Eye (tissue), 1 donor: ENCODE measurements at regions not wholly inside any gene's neighbourhood (a gene's known extent, or its start where the extent isn't known, plus 50 kb on each side); places are given as distances from the start of the nearest gene placed in this dataset.
"Not testable (repeated sequence)": the region's sequence is repeated elsewhere in the genome, so short reads cannot be mapped to it uniquely, and the experiment has no call there.

ENCODE experiments used
- DNase-seq: peaks from one replicate; pipeline ENCODE4 v3.0.0-alpha.2; 2015

DNA sequence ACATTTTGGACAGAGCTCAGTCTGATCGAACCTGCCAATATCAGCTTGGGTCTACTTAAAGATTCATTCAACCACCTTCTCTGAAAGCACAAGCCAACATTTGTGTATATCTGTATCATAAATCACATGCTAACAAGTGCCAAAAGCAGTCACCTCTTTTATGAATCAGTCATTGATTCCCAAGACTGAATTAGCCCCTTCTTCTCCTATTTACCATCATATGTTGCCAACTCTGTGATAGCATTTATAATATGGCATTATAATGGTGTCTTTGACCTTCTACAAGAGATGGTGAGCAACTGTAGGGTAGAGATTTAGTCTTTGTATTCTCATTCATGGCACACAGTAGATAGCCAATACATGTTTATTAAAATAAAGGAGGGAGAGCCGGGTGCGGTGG lies 61.4 kb downstream of the DDX53 start:
- DNase-seq: no peak

- DNase-seq: no peak
Measured at GRCh38 chrX:23062359-23062758, 62.6 kb downstream of the DDX53 start.

DNA sequence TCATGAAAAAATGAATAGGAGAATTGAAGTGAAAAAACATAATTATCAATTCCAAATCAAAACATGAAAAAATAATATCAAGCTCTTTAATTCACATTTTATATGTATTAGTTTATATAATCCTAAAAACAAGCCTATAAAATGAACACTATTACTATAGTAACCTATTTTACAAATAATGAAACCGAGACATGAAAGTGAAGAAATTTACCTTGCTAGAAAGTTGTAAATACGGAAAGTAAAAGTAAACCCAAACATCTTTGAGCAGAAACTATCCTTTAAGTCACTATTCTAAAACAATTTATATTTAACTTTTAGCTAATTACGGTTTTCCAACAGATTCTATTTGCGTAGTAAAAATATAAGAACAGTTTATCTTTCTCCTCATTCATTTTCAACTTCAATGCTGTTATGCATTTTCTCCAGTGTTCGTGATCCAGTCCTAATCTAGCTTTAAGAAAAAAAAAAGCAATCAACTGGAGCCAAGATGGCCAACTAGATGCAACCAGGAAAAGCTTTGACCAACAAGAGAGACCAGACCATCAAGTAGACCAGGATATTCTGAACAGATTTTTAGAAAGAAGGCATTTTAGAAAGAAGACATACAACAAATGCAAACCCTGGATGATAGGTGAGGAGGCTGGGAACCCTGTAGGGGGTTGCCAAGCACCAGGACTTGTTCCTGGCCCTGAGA lies 67.0 kb downstream of the DDX53 start:
- no peak for DNase-seq

- DNase-seq: not testable (repeated sequence)
Measured at GRCh38 chrX:23075461-23075860, 75.7 kb downstream of the DDX53 start.

DNA sequence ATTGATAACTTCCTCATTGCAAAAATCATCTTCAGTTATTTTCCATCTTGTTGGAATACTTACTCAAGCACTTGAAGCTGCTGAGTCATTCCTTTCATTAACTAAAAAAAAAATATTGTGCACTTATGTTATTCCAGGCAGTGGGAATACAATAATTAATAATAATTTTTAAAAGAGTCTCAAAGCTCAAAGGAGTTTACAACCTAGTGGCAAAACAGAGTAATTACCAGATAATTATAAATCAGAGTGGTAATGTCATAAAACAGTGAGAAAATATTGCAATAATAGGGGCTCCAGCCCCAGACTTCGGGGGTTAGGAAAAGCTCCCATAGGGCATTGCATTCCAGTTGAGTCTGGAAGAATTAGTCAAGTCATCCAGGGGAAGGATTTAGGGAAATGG lies 79.6 kb downstream of the DDX53 start:
- no peak for DNase-seq

GRCh38 chrX:23100826-23101225 lies 101.1 kb downstream of the DDX53 start:
- no peak for DNase-seq

- no peak for DNase-seq
Measured at GRCh38 chrX:23103546-23103945, 103.8 kb downstream of the DDX53 start.

DNA sequence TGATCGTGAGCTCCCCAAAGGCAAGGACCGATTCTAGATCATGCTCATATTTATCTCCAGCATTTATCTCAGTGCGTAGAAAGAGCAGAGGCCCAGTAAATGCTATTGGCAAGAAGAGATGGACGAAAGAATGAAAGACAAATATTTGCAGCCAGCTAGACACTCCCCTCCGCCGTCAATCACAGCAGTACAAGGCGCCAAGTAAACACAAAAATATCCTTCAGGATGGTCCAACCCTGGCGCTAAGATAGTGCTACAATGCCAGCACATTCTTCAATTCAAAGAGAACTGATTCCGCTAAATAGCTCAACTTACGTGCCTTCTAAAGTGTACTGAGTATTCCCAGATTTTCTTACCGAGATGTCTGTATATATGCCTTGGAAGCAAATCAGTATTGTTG lies 114.5 kb downstream of the DDX53 start:
- DNase-seq: no peak

GRCh38 chrX:23115651-23116050 lies 115.9 kb downstream of the DDX53 start:
- no peak for DNase-seq

DNA sequence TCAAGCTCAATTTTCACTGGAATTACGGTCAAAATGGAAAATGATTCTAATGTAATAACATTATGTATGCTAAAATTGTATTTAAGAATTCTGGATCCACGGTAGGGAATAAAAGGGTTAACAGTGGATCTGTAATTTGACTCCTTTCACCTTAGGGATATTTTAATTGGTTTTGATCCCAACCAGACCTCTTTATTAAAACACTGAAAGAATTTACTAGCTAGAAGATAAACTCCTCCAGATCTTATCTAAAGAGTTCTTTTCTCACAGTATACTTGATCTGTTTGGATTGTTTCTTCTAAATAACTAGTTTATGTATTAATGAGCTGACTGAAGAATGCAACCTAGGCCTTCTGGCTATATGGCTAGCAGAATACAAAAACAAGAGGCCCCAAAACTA lies 118.4 kb downstream of the DDX53 start:
- DNase-seq: no peak

- DNase-seq: no peak
Measured at GRCh38 chrX:23118890-23119527, 119.2 kb downstream of the DDX53 start.

GRCh38 chrX:23127586-23127985 lies 127.8 kb downstream of the DDX53 start:
- no peak for DNase-seq

- no peak for DNase-seq
Measured at GRCh38 chrX:23133551-23133950, 133.8 kb downstream of the DDX53 start.

DNA sequence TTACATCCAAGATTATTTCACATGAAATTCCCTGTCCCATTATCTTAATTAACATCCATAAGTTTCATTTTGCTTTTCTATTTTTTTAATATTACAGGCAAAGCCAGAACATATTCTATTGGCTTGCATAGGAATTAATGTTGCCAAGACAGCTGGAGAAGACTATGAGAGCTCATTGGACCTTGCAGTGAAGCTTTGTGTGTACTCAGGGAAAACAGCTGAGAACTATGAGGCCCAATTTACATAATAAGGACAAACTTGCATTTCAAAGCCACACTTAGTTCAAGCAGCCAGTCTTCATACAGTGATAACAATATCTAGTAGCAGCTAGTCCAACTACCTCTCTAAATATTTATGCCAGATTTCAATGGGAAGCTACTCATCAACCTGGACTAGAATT lies 134.4 kb downstream of the DDX53 start:
- peak; percentile 13 for DNase-seq

DNA sequence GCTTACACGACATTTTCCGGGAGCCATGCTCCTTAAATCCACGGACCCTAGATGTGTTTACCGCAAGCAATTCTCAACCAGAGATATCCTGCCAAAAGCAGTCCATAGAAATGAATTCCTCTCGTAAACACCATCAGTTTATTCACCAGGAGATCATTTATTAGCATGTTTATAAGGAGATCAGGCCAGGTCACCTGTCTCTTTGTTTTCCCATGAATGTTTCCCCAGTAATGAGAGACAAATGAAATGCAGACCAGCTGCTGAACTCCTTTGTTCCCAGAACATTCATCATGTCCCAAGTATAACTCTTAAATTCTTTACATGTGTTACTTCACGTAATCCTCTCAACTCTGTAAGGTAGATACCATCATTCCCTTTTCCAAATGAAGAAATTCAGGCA lies 137.1 kb downstream of the DDX53 start:
- no peak for DNase-seq

DNA sequence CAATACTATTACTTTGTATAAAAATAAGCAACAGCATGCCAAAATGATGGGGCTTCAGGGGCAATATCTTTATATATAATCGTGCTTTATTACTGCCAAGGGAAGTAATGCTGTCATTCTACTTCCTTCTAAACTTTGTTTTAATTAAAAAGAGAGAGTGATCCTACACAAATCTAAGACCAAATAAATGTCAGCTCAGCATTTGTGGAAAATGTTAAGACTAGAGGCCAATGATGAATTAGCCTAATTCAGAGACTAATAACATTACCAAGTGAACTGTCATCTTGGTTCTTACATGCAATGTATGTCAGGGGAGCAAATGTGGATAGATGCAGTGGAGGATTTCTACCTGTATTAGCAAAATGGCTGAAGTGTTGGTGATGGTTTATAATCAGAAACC lies 166.4 kb upstream of the PTCHD1 start:
- DNase-seq: no peak

GRCh38 chrX:23185951-23186350 lies 148.7 kb upstream of the PTCHD1 start:
- DNase-seq: no peak

GRCh38 chrX:23187819-23188218 lies 146.8 kb upstream of the PTCHD1 start:
- DNase-seq: no peak

GRCh38 chrX:23194885-23195554 lies 139.6 kb upstream of the PTCHD1 start:
- peak; percentile 2 for DNase-seq

GRCh38 chrX:23195761-23196160 lies 138.9 kb upstream of the PTCHD1 start:
- DNase-seq: no peak

GRCh38 chrX:23201706-23202105 lies 132.9 kb upstream of the PTCHD1 start:
- DNase-seq: no peak

GRCh38 chrX:23202326-23202725 lies 132.3 kb upstream of the PTCHD1 start:
- DNase-seq: no peak

DNA sequence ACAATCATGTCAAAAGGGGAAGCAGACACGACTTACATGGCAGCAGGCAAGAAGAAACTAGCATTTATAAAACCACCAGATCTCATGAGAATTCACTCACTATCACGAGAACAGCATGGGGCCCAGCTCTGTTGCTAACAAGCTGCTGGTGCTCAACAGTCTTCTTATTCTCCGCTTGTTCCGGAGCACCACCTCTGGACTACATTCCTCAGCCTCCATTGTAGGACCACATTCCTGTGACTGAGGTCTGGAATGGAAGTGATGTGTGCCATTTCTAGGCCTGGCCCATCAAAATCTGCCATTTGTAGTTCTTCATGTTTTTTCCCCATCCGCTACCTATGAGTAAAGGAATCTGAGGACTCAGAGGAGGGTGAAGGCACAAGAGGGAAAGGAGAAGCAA lies 111.5 kb upstream of the PTCHD1 start:
- DNase-seq: no peak

GRCh38 chrX:23228454-23228853 lies 106.2 kb upstream of the PTCHD1 start:
- DNase-seq: no peak
